ENCODE measurements at regions not wholly inside any gene's neighbourhood (a gene's known extent, or its start where the extent isn't known, plus 50 kb on each side); places are given as distances from the start of the nearest gene placed in this dataset.

GRCh38 chr7:13476881-13477444, 512.5 kb downstream of the ETV1 start:
- Histone ChIP-seq H3K4me1 (ENCODE audit: control insufficient read depth in 1 of 2, insufficient read depth in 2 of 2, low read length in 2 of 2) (no peaks in the 10 kb centered on the region), H3K4me3 (ENCODE audit: low read depth in 1 of 2, low read length in 2 of 2) (no peak overlapping the region), H3K9me3 (ENCODE audit: control insufficient read depth in 1 of 2, low read length in 2 of 2) (no peaks in the 10 kb centered on the region), H3K9ac (ENCODE audit: low read depth in 1 of 2, low read length in 2 of 2) (no peak overlapping the region), H3K27ac (ENCODE audit: low read depth, low read length) (no peak overlapping the region), H3K36me3 (ENCODE audit: control insufficient read depth in 1 of 2, insufficient read depth in 2 of 2, low read length in 2 of 2) (no peaks in the 10 kb centered on the region), H3K27me3 (ENCODE audit: control insufficient read depth in 1 of 2, insufficient read depth in 2 of 2, low read length in 2 of 2) (no peaks in the 10 kb centered on the region)

DNA sequence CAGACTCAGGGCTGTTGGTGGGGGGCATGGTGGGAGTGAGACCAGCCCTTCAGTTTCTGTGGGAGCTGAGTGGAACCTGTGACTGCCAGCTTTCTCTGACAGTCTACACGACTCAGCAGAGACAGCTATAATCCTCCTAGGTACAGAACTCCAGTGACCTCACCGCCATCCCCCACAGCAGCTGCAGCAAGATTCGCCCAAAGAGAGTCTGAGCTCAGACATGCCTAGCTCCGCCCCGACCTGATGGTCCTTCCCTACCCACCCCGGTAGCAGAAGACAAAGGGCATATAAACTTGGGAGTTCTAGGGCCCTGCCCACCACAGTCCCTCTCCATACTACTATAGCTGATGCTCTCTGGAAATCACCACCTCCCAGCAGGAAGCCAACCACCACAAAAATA, 500.1 kb downstream of the ETV1 start:
- H3K27ac ChIP-seq (ENCODE audit: low read depth, low read length), result no peak overlapping the region
- no peaks in the 10 kb centered on the region for H3K4me1 ChIP-seq (ENCODE audit: control insufficient read depth in 1 of 2, insufficient read depth in 2 of 2, low read length in 2 of 2)
- no peaks in the 10 kb centered on the region for H3K36me3 ChIP-seq (ENCODE audit: control insufficient read depth in 1 of 2, insufficient read depth in 2 of 2, low read length in 2 of 2)

GRCh38 chr7:13496976-13497375, 492.5 kb downstream of the ETV1 start:
- no peaks in the 10 kb centered on the region for H3K9me3 ChIP-seq (ENCODE audit: control insufficient read depth in 1 of 2, low read length in 2 of 2)
- H3K27me3 ChIP-seq (ENCODE audit: control insufficient read depth in 1 of 2, insufficient read depth in 2 of 2, low read length in 2 of 2), result no peaks in the 10 kb centered on the region
- H3K4me1 ChIP-seq (ENCODE audit: control insufficient read depth in 1 of 2, insufficient read depth in 2 of 2, low read length in 2 of 2), result no peaks in the 10 kb centered on the region
- H3K9ac ChIP-seq (ENCODE audit: low read depth in 1 of 2, low read length in 2 of 2), result no peak overlapping the region
- no peak overlapping the region for H3K4me3 ChIP-seq (ENCODE audit: low read depth in 1 of 2, low read length in 2 of 2)
- no peaks in the 10 kb centered on the region for H3K36me3 ChIP-seq (ENCODE audit: control insufficient read depth in 1 of 2, insufficient read depth in 2 of 2, low read length in 2 of 2)
- no peak overlapping the region for H3K27ac ChIP-seq (ENCODE audit: low read depth, low read length)

More for the DNA sequence above, 500.1 kb downstream of the ETV1 start:
- Histone ChIP-seq H3K27me3 (ENCODE audit: control insufficient read depth in 1 of 2, insufficient read depth in 2 of 2, low read length in 2 of 2) (no peaks in the 10 kb centered on the region), H3K9me3 (ENCODE audit: control insufficient read depth in 1 of 2, low read length in 2 of 2) (no peaks in the 10 kb centered on the region), H3K9ac (ENCODE audit: low read depth in 1 of 2, low read length in 2 of 2) (no peak overlapping the region), H3K4me3 (ENCODE audit: low read depth in 1 of 2, low read length in 2 of 2) (no peak overlapping the region)

DNA sequence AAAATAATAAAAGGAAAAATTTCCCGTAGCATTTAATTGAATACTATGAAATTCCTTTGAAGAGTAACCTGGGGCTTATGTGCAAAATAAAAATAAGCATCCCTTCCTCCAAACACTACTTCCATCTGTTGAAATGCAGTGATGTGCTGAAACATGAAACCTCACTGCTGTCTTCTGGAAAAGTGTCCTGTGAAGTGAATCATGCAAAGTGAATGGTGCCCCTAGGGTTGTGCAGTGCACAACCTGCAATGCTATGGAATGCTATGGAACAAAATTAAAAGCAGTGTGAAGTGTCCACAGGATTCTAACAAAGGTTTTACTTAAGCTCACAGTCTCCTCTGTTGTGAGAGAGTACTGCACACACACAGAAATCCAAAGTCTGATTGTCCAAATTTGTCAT, 480.9 kb downstream of the ETV1 start:
- H3K27ac ChIP-seq (ENCODE audit: low read depth, low read length), result no peak overlapping the region
- H3K27me3 ChIP-seq (ENCODE audit: control insufficient read depth in 1 of 2, insufficient read depth in 2 of 2, low read length in 2 of 2), result no peaks in the 10 kb centered on the region
- no peaks in the 10 kb centered on the region for H3K4me1 ChIP-seq (ENCODE audit: control insufficient read depth in 1 of 2, insufficient read depth in 2 of 2, low read length in 2 of 2)
- no peaks in the 10 kb centered on the region for H3K36me3 ChIP-seq (ENCODE audit: control insufficient read depth in 1 of 2, insufficient read depth in 2 of 2, low read length in 2 of 2)
- H3K4me3 ChIP-seq (ENCODE audit: low read depth in 1 of 2, low read length in 2 of 2), result no peak overlapping the region
- no peaks in the 10 kb centered on the region for H3K9me3 ChIP-seq (ENCODE audit: control insufficient read depth in 1 of 2, low read length in 2 of 2)
- no peak overlapping the region for H3K9ac ChIP-seq (ENCODE audit: low read depth in 1 of 2, low read length in 2 of 2)

DNA sequence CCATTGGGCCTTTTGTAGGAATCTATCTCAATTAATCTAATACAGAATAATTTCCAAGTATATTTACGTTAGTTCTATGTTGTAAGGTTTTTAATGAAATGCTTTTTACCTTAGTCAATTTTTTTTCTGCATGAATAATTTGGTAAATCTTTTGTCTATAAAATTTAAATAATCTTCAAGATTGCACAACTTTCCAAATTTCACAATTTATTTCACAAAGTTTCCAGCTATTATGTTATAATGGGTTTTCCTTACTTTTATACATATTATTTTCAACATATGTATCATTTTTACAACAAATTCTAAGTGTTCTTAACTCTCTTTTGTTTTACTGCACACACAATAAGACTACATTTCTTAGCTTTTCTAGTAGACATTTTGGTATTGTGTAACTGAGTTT, 470.7 kb downstream of the ETV1 start:
- no peaks in the 10 kb centered on the region for H3K9me3 ChIP-seq (ENCODE audit: control insufficient read depth in 1 of 2, low read length in 2 of 2)
- H3K36me3 ChIP-seq (ENCODE audit: control insufficient read depth in 1 of 2, insufficient read depth in 2 of 2, low read length in 2 of 2), result no peaks in the 10 kb centered on the region
- H3K4me1 ChIP-seq (ENCODE audit: control insufficient read depth in 1 of 2, insufficient read depth in 2 of 2, low read length in 2 of 2), result no peaks in the 10 kb centered on the region
- no peak overlapping the region for H3K27ac ChIP-seq (ENCODE audit: low read depth, low read length)
- H3K27me3 ChIP-seq (ENCODE audit: control insufficient read depth in 1 of 2, insufficient read depth in 2 of 2, low read length in 2 of 2), result no peaks in the 10 kb centered on the region
- H3K4me3 ChIP-seq (ENCODE audit: low read depth in 1 of 2, low read length in 2 of 2), result no peak overlapping the region
- H3K9ac ChIP-seq (ENCODE audit: low read depth in 1 of 2, low read length in 2 of 2), result no peak overlapping the region

DNA sequence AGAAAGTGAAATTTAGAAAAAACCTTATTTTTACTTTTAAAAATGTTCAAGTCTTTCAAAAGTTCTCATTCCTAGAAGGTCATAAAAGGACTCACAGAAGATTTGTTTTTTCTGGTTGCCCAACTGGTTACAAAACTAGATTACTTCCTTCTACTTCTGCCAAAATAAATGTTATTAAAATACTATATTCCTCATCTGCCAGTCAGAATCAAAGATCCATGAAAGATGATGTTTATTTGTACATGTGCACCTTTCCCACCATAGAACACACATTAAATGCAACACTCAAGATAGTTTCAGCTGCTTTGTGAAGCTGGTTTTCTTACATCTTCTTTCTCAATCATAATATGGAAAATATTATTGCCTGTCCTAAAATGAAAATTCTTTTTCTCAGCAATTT, 465.4 kb downstream of the ETV1 start:
- Histone ChIP-seq H3K9me3 (ENCODE audit: control insufficient read depth in 1 of 2, low read length in 2 of 2) (no peaks in the 10 kb centered on the region), H3K36me3 (ENCODE audit: control insufficient read depth in 1 of 2, insufficient read depth in 2 of 2, low read length in 2 of 2) (no peaks in the 10 kb centered on the region)

DNA sequence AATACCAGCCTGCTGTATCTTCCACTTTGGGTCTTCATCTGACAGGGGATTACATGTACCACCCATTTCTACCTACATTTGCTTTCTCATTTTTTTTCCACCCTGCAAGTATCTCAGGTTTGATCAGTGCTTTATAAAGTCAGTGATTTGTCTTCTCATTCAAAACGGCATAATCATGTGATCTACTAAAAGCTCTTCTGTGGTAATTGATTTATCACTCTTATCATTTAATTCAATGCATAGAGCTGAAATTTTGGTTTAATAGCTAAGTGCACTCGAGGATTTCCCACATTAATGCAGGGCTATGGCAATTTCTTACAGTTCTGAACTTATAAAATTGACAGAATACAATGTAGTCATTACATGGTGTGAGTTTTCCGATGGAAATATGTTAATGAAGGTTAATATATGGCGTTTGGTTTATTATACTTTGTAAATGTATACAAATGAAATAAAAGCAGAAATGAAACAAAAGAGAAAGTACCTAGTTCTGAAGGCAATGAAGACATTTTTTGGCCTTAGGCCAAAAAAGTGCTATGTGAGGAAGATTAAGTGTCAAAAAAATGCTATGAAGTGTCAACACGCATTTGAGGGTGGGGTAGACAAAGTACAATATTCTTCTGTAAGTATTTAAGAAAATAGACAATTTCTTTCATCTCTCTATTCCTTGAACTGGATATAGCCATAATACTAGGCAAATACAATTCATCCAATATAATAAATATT, 457.3 kb downstream of the ETV1 start:
- H3K4me3 ChIP-seq (ENCODE audit: low read depth in 1 of 2, low read length in 2 of 2), result no peak overlapping the region
- no peaks in the 10 kb centered on the region for H3K27me3 ChIP-seq (ENCODE audit: control insufficient read depth in 1 of 2, insufficient read depth in 2 of 2, low read length in 2 of 2)
- H3K9me3 ChIP-seq (ENCODE audit: control insufficient read depth in 1 of 2, low read length in 2 of 2), result no peaks in the 10 kb centered on the region
- no peak overlapping the region for H3K27ac ChIP-seq (ENCODE audit: low read depth, low read length)
- no peaks in the 10 kb centered on the region for H3K4me1 ChIP-seq (ENCODE audit: control insufficient read depth in 1 of 2, insufficient read depth in 2 of 2, low read length in 2 of 2)
- H3K9ac ChIP-seq (ENCODE audit: low read depth in 1 of 2, low read length in 2 of 2), result no peak overlapping the region
- no peaks in the 10 kb centered on the region for H3K36me3 ChIP-seq (ENCODE audit: control insufficient read depth in 1 of 2, insufficient read depth in 2 of 2, low read length in 2 of 2)

More for the DNA sequence above, 465.4 kb downstream of the ETV1 start:
- no peak overlapping the region for H3K27ac ChIP-seq (ENCODE audit: low read depth, low read length)
- H3K4me3 ChIP-seq (ENCODE audit: low read depth in 1 of 2, low read length in 2 of 2), result no peak overlapping the region
- H3K9ac ChIP-seq (ENCODE audit: low read depth in 1 of 2, low read length in 2 of 2), result no peak overlapping the region
- H3K27me3 ChIP-seq (ENCODE audit: control insufficient read depth in 1 of 2, insufficient read depth in 2 of 2, low read length in 2 of 2), result no peaks in the 10 kb centered on the region
- H3K4me1 ChIP-seq (ENCODE audit: control insufficient read depth in 1 of 2, insufficient read depth in 2 of 2, low read length in 2 of 2), result no peaks in the 10 kb centered on the region

GRCh38 chr7:13538669-13539068, 450.8 kb downstream of the ETV1 start:
- Histone ChIP-seq H3K4me1 (ENCODE audit: control insufficient read depth in 1 of 2, insufficient read depth in 2 of 2, low read length in 2 of 2) (no peaks in the 10 kb centered on the region), H3K27me3 (ENCODE audit: control insufficient read depth in 1 of 2, insufficient read depth in 2 of 2, low read length in 2 of 2) (no peaks in the 10 kb centered on the region), H3K36me3 (ENCODE audit: control insufficient read depth in 1 of 2, insufficient read depth in 2 of 2, low read length in 2 of 2) (no peaks in the 10 kb centered on the region), H3K27ac (ENCODE audit: low read depth, low read length) (no peak overlapping the region), H3K4me3 (ENCODE audit: low read depth in 1 of 2, low read length in 2 of 2) (no peak overlapping the region), H3K9me3 (ENCODE audit: control insufficient read depth in 1 of 2, low read length in 2 of 2) (no peaks in the 10 kb centered on the region), H3K9ac (ENCODE audit: low read depth in 1 of 2, low read length in 2 of 2) (no peak overlapping the region)

- no peaks in the 10 kb centered on the region for H3K27me3 ChIP-seq (ENCODE audit: control insufficient read depth in 1 of 2, insufficient read depth in 2 of 2, low read length in 2 of 2)
- no peaks in the 10 kb centered on the region for H3K9me3 ChIP-seq (ENCODE audit: control insufficient read depth in 1 of 2, low read length in 2 of 2)
- no peaks in the 10 kb centered on the region for H3K36me3 ChIP-seq (ENCODE audit: control insufficient read depth in 1 of 2, insufficient read depth in 2 of 2, low read length in 2 of 2)
- H3K4me3 ChIP-seq (ENCODE audit: low read depth in 1 of 2, low read length in 2 of 2), result no peak overlapping the region
- no peaks in the 10 kb centered on the region for H3K4me1 ChIP-seq (ENCODE audit: control insufficient read depth in 1 of 2, insufficient read depth in 2 of 2, low read length in 2 of 2)
- H3K9ac ChIP-seq (ENCODE audit: low read depth in 1 of 2, low read length in 2 of 2), result no peak overlapping the region
- no peak overlapping the region for H3K27ac ChIP-seq (ENCODE audit: low read depth, low read length)
Observed at GRCh38 chr7:13540429-13540828, 449.0 kb downstream of the ETV1 start.

DNA sequence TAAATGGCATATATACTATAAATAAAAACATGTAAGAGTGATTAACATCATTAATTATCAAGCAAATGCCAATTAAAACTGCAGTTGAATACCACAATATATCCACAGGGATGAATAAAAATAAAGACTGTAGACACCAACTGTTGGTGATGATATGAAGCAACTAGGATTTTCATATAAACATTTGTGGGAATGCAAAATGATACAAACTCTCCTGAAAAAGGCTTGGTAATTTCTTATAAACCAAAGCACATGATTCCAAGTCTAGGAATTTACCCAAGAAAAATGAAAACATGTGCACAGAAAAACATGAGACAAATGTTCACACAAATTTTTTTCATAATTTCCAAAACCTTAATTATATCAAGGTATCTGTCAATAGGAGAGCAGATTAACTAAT, 448.1 kb downstream of the ETV1 start:
- no peaks in the 10 kb centered on the region for H3K27me3 ChIP-seq (ENCODE audit: control insufficient read depth in 1 of 2, insufficient read depth in 2 of 2, low read length in 2 of 2)
- H3K4me3 ChIP-seq (ENCODE audit: low read depth in 1 of 2, low read length in 2 of 2), result no peak overlapping the region
- no peaks in the 10 kb centered on the region for H3K9me3 ChIP-seq (ENCODE audit: control insufficient read depth in 1 of 2, low read length in 2 of 2)
- H3K27ac ChIP-seq (ENCODE audit: low read depth, low read length), result no peak overlapping the region
- H3K9ac ChIP-seq (ENCODE audit: low read depth in 1 of 2, low read length in 2 of 2), result no peak overlapping the region
- no peaks in the 10 kb centered on the region for H3K4me1 ChIP-seq (ENCODE audit: control insufficient read depth in 1 of 2, insufficient read depth in 2 of 2, low read length in 2 of 2)
- no peaks in the 10 kb centered on the region for H3K36me3 ChIP-seq (ENCODE audit: control insufficient read depth in 1 of 2, insufficient read depth in 2 of 2, low read length in 2 of 2)

All from duodenal mucosa (tissue), 2 donors.